ENCODE measurements at regions not wholly inside any gene's neighbourhood (a gene's known extent, or its start where the extent isn't known, plus 50 kb on each side); places are given as distances from the start of the nearest gene placed in this dataset.

DNA sequence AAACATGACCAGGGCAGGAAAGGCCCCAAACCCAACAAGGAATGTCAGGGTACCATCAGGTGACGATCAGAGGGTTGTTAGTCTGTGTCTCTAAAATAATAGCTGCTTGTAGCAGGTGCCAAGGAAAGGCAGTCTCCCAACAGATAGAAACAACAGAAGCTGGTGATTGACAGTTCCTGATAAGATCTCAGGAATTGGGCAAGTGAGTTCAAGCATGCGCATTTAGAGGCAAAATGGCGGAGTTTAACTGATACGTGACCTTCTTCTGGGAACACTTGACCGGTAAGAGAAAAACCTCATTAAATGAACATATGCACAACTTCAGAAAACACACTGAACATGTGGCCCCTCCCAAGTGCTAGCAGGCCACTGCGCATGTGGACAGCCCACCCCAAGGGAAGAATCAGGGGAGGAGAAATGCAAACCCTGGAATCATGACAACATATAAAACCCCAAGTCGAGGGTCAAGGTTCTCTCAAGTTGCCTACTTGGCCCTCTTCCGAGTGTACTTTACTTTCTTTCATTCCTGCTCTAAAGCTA lies 664.9 kb downstream of the KCNJ3 start:
- TF ChIP-seq, protein P1, sequence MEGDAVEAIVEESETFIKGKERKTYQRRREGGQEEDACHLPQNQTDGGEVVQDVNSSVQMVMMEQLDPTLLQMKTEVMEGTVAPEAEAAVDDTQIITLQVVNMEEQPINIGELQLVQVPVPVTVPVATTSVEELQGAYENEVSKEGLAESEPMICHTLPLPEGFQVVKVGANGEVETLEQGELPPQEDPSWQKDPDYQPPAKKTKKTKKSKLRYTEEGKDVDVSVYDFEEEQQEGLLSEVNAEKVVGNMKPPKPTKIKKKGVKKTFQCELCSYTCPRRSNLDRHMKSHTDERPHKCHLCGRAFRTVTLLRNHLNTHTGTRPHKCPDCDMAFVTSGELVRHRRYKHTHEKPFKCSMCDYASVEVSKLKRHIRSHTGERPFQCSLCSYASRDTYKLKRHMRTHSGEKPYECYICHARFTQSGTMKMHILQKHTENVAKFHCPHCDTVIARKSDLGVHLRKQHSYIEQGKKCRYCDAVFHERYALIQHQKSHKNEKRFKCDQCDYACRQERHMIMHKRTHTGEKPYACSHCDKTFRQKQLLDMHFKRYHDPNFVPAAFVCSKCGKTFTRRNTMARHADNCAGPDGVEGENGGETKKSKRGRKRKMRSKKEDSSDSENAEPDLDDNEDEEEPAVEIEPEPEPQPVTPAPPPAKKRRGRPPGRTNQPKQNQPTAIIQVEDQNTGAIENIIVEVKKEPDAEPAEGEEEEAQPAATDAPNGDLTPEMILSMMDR (IDR thresholded peaks at IDR 0.05; ENCODE audit: low read depth, low read length), result no peak
- no peak for TF ChIP-seq EZH2phosphoT487 (IDR thresholded peaks at IDR 0.05; ENCODE audit: low read depth)
